HCT116 (cell line): ENCODE measurements at regions not wholly inside any gene's neighbourhood (a gene's known extent, or its start where the extent isn't known, plus 50 kb on each side); places are given as distances from the start of the nearest gene placed in this dataset.
"Not testable (repeated sequence)": the region's sequence is repeated elsewhere in the genome, so short reads cannot be mapped to it uniquely, and the experiment has no call there.

Experiments used
- ATAC-seq: fragments of 200-7000 bp; cut with Tn5 transposase; 2 replicates; pipeline ENCODE4 v1.9.1; 2020; ENCODE audit warnings: mild to moderate bottlenecking, moderate library complexity
- BruUV-seq: library from RNA; stranded (reverse); fragments of 400-500 nt; replicated peaks from 2 replicates; lab custom pipeline; 2021; lab: Mats Ljungman, UMichigan
- CTCF ChIA-PET: fragments of 300-600 bp; sonication (Branson Sonifier 250); formaldehyde crosslinking; loops from one replicate; lab custom pipeline; 2021; ENCODE audit warnings: antibody characterized with exemption; lab: Charles Lee
- POLR2A ChIA-PET: fragments of 300-600, 350-600 bp; sonication (Branson Sonifier 250); formaldehyde crosslinking; loops from one replicate; lab custom pipeline; 2021; ENCODE audit warnings: antibody characterized with exemption; lab: Charles Lee
- RAD21 ChIA-PET, 2 experiments: fragments of 300-600 bp; sonication (Branson Sonifier 250); formaldehyde crosslinking; loops; one replicate each; lab custom pipeline; 2023; ENCODE audit warnings: low total read pairs in 2 of 2; ENCODE audit not compliant: uncharacterized antibody in 2 of 2, unreplicated experiment in 2 of 2, low non-redundant PET in 1 of 2; lab: Charles Lee
- DNase-seq: peaks from one replicate; pipeline ENCODE4 v3.0.0-alpha.2; 2010; ENCODE audit warnings: low read depth, low spot score
- H2AFZ ChIP-seq: fragments of 200-600 bp; shearing (Covaris generic), sonication (generic); 2 replicates; pipeline ENCODE4 v1.6.1; 2017; ENCODE audit warnings: low read depth, mixed run types, mixed read lengths, antibody characterized with exemption, low read length; ENCODE audit not compliant: poor library complexity, severe bottlenecking
- H3K27ac ChIP-seq: 2 replicates; pipeline ENCODE4 v1.5.1; 2012; ENCODE audit warnings: low read depth, low read length
- H3K27me3 ChIP-seq: fragments of 200-600 bp; sonication (generic); 2 replicates; pipeline ENCODE4 v1.6.1; 2016; ENCODE audit warnings: mixed run types, low read length, mixed read lengths; ENCODE audit not compliant: insufficient read depth
- H3K36me3 ChIP-seq, 2 experiments: fragments of 200-500 bp in 1 of 2; fragments of 200-600 bp in 1 of 2; sonication (Bioruptor generic) in 1 of 2; sonication (generic) in 1 of 2; 2 replicates each; pipeline versions ENCODE4 v1.5.1 to v1.6.1; 2014 to 2016; ENCODE audit warnings: low read length in 2 of 2, inconsistent platforms in 1 of 2, mixed read lengths in 1 of 2, mixed run types in 1 of 2; ENCODE audit not compliant: insufficient read depth in 2 of 2, control insufficient read depth in 1 of 2
- H3K4me1 ChIP-seq, 2 experiments: fragments of 200-600 bp in 1 of 2; sonication (generic) in 1 of 2; 2 replicates each; pipeline versions ENCODE4 v1.5.1 to v1.6.1; 2012 to 2017; ENCODE audit warnings: low read length in 2 of 2, inconsistent platforms in 1 of 2, mild to moderate bottlenecking in 1 of 2, mixed read lengths in 1 of 2, mixed run types in 1 of 2, moderate library complexity in 1 of 2; ENCODE audit not compliant: insufficient read depth in 2 of 2, control insufficient read depth in 1 of 2
- H3K4me2 ChIP-seq: fragments of 200-600 bp; sonication (generic); 2 replicates; pipeline ENCODE4 v1.6.1; 2017; ENCODE audit warnings: mixed run types, low read length, mixed read lengths
- H3K4me3 ChIP-seq, 2 experiments: fragments of 200-600 bp in 1 of 2; sonication (generic) in 1 of 2; replicated peaks in 1 of 2; 2 replicates each; pipeline ENCODE4 v1.5.1; 2011 to 2016; ENCODE audit warnings: low read length in 2 of 2, control low read depth in 1 of 2, low read depth in 1 of 2, mild to moderate bottlenecking in 1 of 2, mixed read lengths in 1 of 2, mixed run types in 1 of 2
- H3K79me2 ChIP-seq: fragments of 200-600 bp; sonication (generic); 2 replicates; pipeline ENCODE4 v1.6.1; 2017; ENCODE audit warnings: mild to moderate bottlenecking, mixed run types, low read length, moderate library complexity, mixed read lengths; ENCODE audit not compliant: insufficient read depth
- H3K9ac ChIP-seq: fragments of 200-600 bp; sonication (generic); 2 replicates; pipeline ENCODE4 v1.6.1; 2016; ENCODE audit warnings: low read length, mixed read lengths
- H3K9me2 ChIP-seq: fragments of 200-600 bp; sonication (generic), shearing (Covaris generic); 2 replicates; pipeline ENCODE4 v1.6.1; 2017; ENCODE audit warnings: mixed run types, mild to moderate bottlenecking, moderate library complexity; ENCODE audit not compliant: insufficient read depth
- H3K9me3 ChIP-seq, 2 experiments: fragments of 200-500 bp in 1 of 2; fragments of 200-600 bp in 1 of 2; sonication (Bioruptor generic) in 1 of 2; sonication (generic) in 1 of 2; 2 replicates each; pipeline ENCODE4 v1.6.1; 2014 to 2017; ENCODE audit warnings: low read length in 2 of 2, mixed read lengths in 2 of 2, inconsistent platforms in 1 of 2, low read depth in 1 of 2, mild to moderate bottlenecking in 1 of 2, mixed run types in 1 of 2, moderate library complexity in 1 of 2; ENCODE audit not compliant: control insufficient read depth in 1 of 2, insufficient read depth in 1 of 2
- H4K20me1 ChIP-seq: fragments of 200-600 bp; sonication (generic), shearing (Covaris generic); 2 replicates; pipeline ENCODE4 v1.6.1; 2017; ENCODE audit warnings: mixed run types, mild to moderate bottlenecking, moderate library complexity; ENCODE audit not compliant: insufficient read depth
- CEBPB ChIP-seq: IDR thresholded peaks from 2 replicates; pipeline ENCODE4 v1.6.1; 2012; ENCODE audit warnings: low read depth
- ELF1 ChIP-seq: IDR thresholded peaks from 2 replicates; pipeline ENCODE4 v1.6.1; 2012; ENCODE audit warnings: low read depth, borderline replicate concordance
- JUND ChIP-seq: IDR thresholded peaks from 2 replicates; pipeline ENCODE4 v1.6.1; 2012
- POLR2AphosphoS5 ChIP-seq: IDR thresholded peaks from 2 replicates; pipeline ENCODE4 v1.6.1; 2011; ENCODE audit warnings: mild to moderate bottlenecking, low read depth, low read length, moderate library complexity
- SIN3A ChIP-seq: IDR thresholded peaks from 2 replicates; pipeline ENCODE4 v1.6.1; 2012; ENCODE audit warnings: low read depth
- SP1 ChIP-seq: IDR thresholded peaks from 2 replicates; pipeline ENCODE4 v1.6.1; 2012; ENCODE audit warnings: low read depth
- ZFX ChIP-seq: fragments of 450-650 bp; IDR thresholded peaks from 2 replicates; pipeline ENCODE4 v1.6.1; 2017
- intact Hi-C: fragments of 100-400 bp; cut with micrococcal nuclease; formaldehyde crosslinking; loops from 2 replicates; pipeline ENCODE4 v1.10.0; 2022

DNA sequence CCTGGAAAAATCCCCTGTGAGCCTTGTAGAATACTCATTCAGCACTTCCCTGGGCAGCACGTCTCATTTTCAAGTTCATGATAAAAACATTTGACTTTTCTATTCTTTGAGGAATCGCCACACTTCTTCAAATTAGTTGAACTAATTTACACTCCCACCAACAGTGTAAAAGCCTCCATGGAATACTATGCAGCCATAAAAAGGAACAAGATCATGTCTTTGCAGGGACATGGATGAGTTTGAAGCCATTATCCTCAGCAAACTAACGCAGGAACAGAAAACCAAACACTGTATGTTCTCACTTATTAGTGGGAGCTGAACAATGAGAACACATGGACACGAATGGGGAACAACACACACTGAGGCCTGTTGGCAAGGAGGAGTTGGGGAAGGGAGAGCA, 102.0 kb upstream of the HEY2 start:
- intact Hi-C loops = no loop called here
- ChIA-PET RAD21 (no interaction called here), POLR2A (no interaction called here)

DNA sequence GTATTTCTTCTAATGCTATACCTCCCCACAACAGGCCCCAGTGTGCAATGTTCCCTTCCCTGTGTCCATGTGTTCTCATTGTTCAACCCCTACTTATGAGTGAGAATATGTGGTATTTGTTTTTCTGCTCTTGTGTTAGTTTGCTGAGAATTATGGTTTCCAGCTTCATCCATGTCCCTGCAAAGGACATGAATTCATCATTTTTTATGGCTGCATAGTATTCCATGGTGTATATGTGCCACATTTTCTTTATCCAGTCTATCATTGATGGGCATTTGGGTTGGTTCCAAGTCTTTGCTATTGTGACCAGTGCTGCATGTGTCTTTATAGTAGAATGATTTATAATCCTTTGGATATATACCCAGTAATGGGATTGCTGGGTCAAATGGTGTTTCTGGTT, 95.7 kb upstream of the HEY2 start:
- intact Hi-C loops, H2AFZ ChIP-seq, CTCF ChIA-PET, H3K9me2 ChIP-seq, H3K9ac ChIP-seq, ATAC-seq, RAD21 ChIA-PET, POLR2A ChIA-PET, H3K4me1 ChIP-seq, DNase-seq, BruUV-seq, H3K79me2 ChIP-seq, H3K4me3 ChIP-seq, H3K36me3 ChIP-seq, H3K4me2 ChIP-seq, H3K27ac ChIP-seq, H4K20me1 ChIP-seq, H3K9me3 ChIP-seq: not testable (repeated sequence)
- H3K27me3 ChIP-seq = peaks cover 32% of the 10 kb centered on the region

More for the DNA sequence above, 102.0 kb upstream of the HEY2 start:
- Histone ChIP-seq H3K9me3 (no peaks in the 10 kb centered on the region), H3K9me2 (no peaks in the 10 kb centered on the region), H3K36me3 (no peaks in the 10 kb centered on the region), H3K27ac (no peak overlapping the region), H4K20me1 (no peaks in the 10 kb centered on the region), H3K4me3 (no peak overlapping the region), H3K4me1 (no peaks in the 10 kb centered on the region), H3K9ac (no peak overlapping the region), H3K79me2 (no peaks in the 10 kb centered on the region), H3K27me3 (peaks cover 23% of the 10 kb centered on the region), H2AFZ (no peak overlapping the region), H3K4me2 (no peak overlapping the region)
- CTCF ChIA-PET = no interaction called here
- BruUV-seq = no TSS peak
- ATAC-seq = no peak
- DNase-seq = no peak
- no peak for TF ChIP-seq SP1
- TF ChIP-seq ELF1 = no peak
- no peak for TF ChIP-seq SIN3A
- no peak for TF ChIP-seq ZFX
- no peak for TF ChIP-seq CEBPB
- TF ChIP-seq JUND = no peak
- TF ChIP-seq POLR2AphosphoS5 = no peak
- TF ChIP-seq, all 23 proteins: peak for 0
